ENCODE measurements at regions not wholly inside any gene's neighbourhood (a gene's known extent, or its start where the extent isn't known, plus 50 kb on each side); places are given as distances from the start of the nearest gene placed in this dataset.

- H3K27ac ChIP-seq: no peak overlapping the region
- H3K4me1 ChIP-seq: no peaks in the 10 kb centered on the region
- DNase-seq (no peak), ATAC-seq (ENCODE audit: low FRiP score in 2 of 2) (no peak)
- H3K36me3 ChIP-seq: no peaks in the 10 kb centered on the region
- H3K9me3 ChIP-seq: no peaks in the 10 kb centered on the region
- TF ChIP-seq POLR2A (IDR thresholded peaks at IDR 0.05): no peak
- no peak for TF ChIP-seq CTCF (IDR thresholded peaks at IDR 0.05)
- no peak for TF ChIP-seq EP300 (IDR thresholded peaks at IDR 0.05)
- TF ChIP-seq POLR2AphosphoS5 (IDR thresholded peaks at IDR 0.05): no peak
- no peak overlapping the region for H3K4me3 ChIP-seq
- H3K27me3 ChIP-seq: no peaks in the 10 kb centered on the region
- 86 to 100% methylated on average over 1 of the region's 1 CpG for WGBS, 2 donors
These were observed 93.1 kb upstream of the OLFM3 start for GRCh38 chr1:102089791-102090190.

GRCh38 chr1:102085896-102086295 lies 89.2 kb upstream of the OLFM3 start:
- no peaks in the 10 kb centered on the region for H3K27me3 ChIP-seq
- no peaks in the 10 kb centered on the region for H3K4me1 ChIP-seq
- H3K36me3 ChIP-seq: no peaks in the 10 kb centered on the region
- no peaks in the 10 kb centered on the region for H3K9me3 ChIP-seq
- 80 to 81% methylated on average over 1 of the region's 1 CpG for WGBS, 2 donors
- H3K4me3 ChIP-seq: no peak overlapping the region
- H3K27ac ChIP-seq: no peak overlapping the region
- ATAC-seq (ENCODE audit: low FRiP score in 2 of 2) (no peak), DNase-seq (no peak)
- no peak for TF ChIP-seq EP300 (IDR thresholded peaks at IDR 0.05)

- Histone ChIP-seq H3K9me3 (no peaks in the 10 kb centered on the region), H3K27ac (no peak overlapping the region)
- 83 to 84% methylated on average over 1 of the region's 1 CpG for WGBS, 2 donors
These were observed 88.2 kb upstream of the OLFM3 start for GRCh38 chr1:102084771-102085535.

GRCh38 chr1:102083192-102083591 lies 86.5 kb upstream of the OLFM3 start:
- TF ChIP-seq CTCF (IDR thresholded peaks at IDR 0.05) (no peak), POLR2AphosphoS5 (IDR thresholded peaks at IDR 0.05) (no peak), EP300 (IDR thresholded peaks at IDR 0.05) (no peak), POLR2A (IDR thresholded peaks at IDR 0.05) (no peak)
- Histone ChIP-seq H3K36me3 (no peaks in the 10 kb centered on the region), H3K27me3 (no peaks in the 10 kb centered on the region), H3K4me1 (no peaks in the 10 kb centered on the region), H3K9me3 (no peaks in the 10 kb centered on the region), H3K4me3 (no peak overlapping the region), H3K27ac (no peak overlapping the region)
- 61 to 69% methylated on average over 3 of the region's 3 CpGs for WGBS, 2 donors
- no peak for DNase-seq
- no peak for ATAC-seq (ENCODE audit: low FRiP score in 2 of 2)

More at GRCh38 chr1:102084771-102085535, 88.2 kb upstream of the OLFM3 start:
- no peak for DNase-seq
- TF ChIP-seq CTCF (IDR thresholded peaks at IDR 0.05) (no peak), POLR2A (IDR thresholded peaks at IDR 0.05) (no peak), POLR2AphosphoS5 (IDR thresholded peaks at IDR 0.05) (no peak), EP300 (IDR thresholded peaks at IDR 0.05) (no peak)
- Histone ChIP-seq H3K4me1 (no peaks in the 10 kb centered on the region), H3K4me3 (no peak overlapping the region), H3K27me3 (no peaks in the 10 kb centered on the region), H3K36me3 (no peaks in the 10 kb centered on the region)
- no peak for ATAC-seq (ENCODE audit: low FRiP score in 2 of 2)

DNA sequence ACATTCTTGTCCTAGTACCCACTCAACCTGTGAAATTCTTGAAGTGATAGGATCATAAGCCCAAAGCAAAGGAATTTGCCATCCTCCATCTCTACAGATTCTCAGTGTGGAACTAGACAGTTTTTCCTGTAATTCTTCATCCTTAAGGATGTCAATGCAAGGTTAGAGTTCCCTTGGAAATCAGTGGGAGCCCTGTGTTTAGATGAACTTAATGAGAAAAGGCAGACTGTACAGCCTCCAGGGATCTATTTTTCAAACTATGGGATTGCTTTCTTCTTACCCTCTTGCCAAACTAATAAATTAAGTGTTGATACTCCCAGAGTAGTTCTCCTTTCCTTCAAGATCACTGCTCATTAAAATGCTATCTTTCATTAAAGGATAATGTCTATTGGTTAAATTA lies 78.1 kb upstream of the OLFM3 start:
- no peaks in the 10 kb centered on the region for H3K36me3 ChIP-seq
- H3K9me3 ChIP-seq: no peaks in the 10 kb centered on the region
- DNase-seq (no peak), ATAC-seq (ENCODE audit: low FRiP score in 2 of 2) (no peak)
- H3K27me3 ChIP-seq: no peaks in the 10 kb centered on the region
- H3K27ac ChIP-seq: no peak overlapping the region
- TF ChIP-seq POLR2A (IDR thresholded peaks at IDR 0.05) (no peak), CTCF (IDR thresholded peaks at IDR 0.05) (no peak), EP300 (IDR thresholded peaks at IDR 0.05) (no peak), POLR2AphosphoS5 (IDR thresholded peaks at IDR 0.05) (no peak)
- no peak overlapping the region for H3K4me3 ChIP-seq
- H3K4me1 ChIP-seq: no peaks in the 10 kb centered on the region

All from upper lobe of left lung (tissue), 6 donors.